ENCODE measurements at regions not wholly inside any gene's neighbourhood (a gene's known extent, or its start where the extent isn't known, plus 50 kb on each side); places are given as distances from the start of the nearest gene placed in this dataset.

DNA sequence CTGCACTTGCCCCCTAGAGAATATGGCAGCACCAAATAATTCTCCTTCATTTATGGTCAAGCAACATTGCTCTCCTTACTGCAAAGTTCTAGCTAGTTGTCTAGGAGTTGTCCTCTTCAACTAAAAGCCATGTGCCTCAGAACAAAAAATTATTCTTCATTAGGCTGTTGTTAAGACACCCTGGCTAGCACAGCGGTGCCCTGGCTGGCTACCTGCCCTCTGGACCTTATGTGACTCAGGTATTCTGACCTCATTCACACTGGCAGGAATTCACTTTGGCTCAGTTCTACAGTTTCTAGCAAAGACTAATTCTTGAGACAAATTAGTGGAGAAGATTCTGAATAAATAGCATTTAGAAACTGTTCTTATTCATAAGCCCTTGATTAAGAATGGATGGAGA lies 224.4 kb upstream of the KRR1 start:
- TF ChIP-seq RCOR1 (IDR thresholded peaks at IDR 0.05; ENCODE audit: low read length), result no peak
- TF ChIP-seq EP300 (IDR thresholded peaks at IDR 0.05; ENCODE audit: borderline replicate concordance in 1 of 2, low read depth in 1 of 2, low read length in 1 of 2), result no peak
- TF ChIP-seq, protein P1, sequence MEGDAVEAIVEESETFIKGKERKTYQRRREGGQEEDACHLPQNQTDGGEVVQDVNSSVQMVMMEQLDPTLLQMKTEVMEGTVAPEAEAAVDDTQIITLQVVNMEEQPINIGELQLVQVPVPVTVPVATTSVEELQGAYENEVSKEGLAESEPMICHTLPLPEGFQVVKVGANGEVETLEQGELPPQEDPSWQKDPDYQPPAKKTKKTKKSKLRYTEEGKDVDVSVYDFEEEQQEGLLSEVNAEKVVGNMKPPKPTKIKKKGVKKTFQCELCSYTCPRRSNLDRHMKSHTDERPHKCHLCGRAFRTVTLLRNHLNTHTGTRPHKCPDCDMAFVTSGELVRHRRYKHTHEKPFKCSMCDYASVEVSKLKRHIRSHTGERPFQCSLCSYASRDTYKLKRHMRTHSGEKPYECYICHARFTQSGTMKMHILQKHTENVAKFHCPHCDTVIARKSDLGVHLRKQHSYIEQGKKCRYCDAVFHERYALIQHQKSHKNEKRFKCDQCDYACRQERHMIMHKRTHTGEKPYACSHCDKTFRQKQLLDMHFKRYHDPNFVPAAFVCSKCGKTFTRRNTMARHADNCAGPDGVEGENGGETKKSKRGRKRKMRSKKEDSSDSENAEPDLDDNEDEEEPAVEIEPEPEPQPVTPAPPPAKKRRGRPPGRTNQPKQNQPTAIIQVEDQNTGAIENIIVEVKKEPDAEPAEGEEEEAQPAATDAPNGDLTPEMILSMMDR (IDR thresholded peaks at IDR 0.05), result no peak
- no peak for TF ChIP-seq TAF1 (IDR thresholded peaks at IDR 0.05; ENCODE audit: borderline replicate concordance, low read depth, low read length)
- TF ChIP-seq, protein P2, sequence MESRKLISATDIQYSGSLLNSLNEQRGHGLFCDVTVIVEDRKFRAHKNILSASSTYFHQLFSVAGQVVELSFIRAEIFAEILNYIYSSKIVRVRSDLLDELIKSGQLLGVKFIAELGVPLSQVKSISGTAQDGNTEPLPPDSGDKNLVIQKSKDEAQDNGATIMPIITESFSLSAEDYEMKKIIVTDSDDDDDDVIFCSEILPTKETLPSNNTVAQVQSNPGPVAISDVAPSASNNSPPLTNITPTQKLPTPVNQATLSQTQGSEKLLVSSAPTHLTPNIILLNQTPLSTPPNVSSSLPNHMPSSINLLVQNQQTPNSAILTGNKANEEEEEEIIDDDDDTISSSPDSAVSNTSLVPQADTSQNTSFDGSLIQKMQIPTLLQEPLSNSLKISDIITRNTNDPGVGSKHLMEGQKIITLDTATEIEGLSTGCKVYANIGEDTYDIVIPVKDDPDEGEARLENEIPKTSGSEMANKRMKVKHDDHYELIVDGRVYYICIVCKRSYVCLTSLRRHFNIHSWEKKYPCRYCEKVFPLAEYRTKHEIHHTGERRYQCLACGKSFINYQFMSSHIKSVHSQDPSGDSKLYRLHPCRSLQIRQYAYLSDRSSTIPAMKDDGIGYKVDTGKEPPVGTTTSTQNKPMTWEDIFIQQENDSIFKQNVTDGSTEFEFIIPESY (IDR thresholded peaks at IDR 0.05; ENCODE audit: borderline replicate concordance, low read depth), result no peak
